PC-9 (cell line): ENCODE measurements at regions not wholly inside any gene's neighbourhood (a gene's known extent, or its start where the extent isn't known, plus 50 kb on each side); places are given as distances from the start of the nearest gene placed in this dataset.

Experiments
- EZH2 ChIP-seq: fragments of 200-600 bp; sonication (generic); IDR thresholded peaks from 2 replicates; pipeline ENCODE4 v1.8.0; 2017; ENCODE audit warnings: antibody characterized with exemption, low read depth
- TF ChIP-seq, protein P1 (sequence below): fragments of 200-600 bp; sonication (generic); conservative IDR thresholded peaks from 2 replicates; pipeline ENCODE4 v1.6.1; 2017; ENCODE audit warnings: mixed run types, antibody characterized with exemption, mild to moderate bottlenecking, moderate library complexity

DNA sequence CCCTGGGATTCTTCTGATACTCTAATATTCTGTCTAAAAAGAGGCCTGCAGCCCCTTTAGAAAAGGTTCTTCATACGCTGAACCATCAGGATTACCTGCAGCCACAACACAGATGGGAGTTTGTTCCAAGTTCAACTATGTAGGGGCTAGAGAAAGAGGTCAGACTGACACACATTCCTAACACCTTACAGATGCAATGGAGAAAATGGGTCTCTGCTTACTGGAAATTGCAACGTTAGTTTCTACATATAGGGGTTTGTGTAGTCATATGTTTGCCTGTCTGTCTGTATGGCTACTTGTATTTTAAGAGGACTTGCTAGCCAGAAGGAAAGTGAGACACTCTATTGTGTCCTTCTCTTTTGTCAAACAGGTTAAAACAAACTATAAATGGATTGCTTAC, 618.5 kb downstream of the INHBA start:
- TF ChIP-seq, protein P1, sequence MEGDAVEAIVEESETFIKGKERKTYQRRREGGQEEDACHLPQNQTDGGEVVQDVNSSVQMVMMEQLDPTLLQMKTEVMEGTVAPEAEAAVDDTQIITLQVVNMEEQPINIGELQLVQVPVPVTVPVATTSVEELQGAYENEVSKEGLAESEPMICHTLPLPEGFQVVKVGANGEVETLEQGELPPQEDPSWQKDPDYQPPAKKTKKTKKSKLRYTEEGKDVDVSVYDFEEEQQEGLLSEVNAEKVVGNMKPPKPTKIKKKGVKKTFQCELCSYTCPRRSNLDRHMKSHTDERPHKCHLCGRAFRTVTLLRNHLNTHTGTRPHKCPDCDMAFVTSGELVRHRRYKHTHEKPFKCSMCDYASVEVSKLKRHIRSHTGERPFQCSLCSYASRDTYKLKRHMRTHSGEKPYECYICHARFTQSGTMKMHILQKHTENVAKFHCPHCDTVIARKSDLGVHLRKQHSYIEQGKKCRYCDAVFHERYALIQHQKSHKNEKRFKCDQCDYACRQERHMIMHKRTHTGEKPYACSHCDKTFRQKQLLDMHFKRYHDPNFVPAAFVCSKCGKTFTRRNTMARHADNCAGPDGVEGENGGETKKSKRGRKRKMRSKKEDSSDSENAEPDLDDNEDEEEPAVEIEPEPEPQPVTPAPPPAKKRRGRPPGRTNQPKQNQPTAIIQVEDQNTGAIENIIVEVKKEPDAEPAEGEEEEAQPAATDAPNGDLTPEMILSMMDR, result no peak
- TF ChIP-seq EZH2, result no peak
